MM.1S (cell line): ENCODE measurements at regions not wholly inside any gene's neighbourhood (a gene's known extent, or its start where the extent isn't known, plus 50 kb on each side); places are given as distances from the start of the nearest gene placed in this dataset.
"Not testable (repeated sequence)": the region's sequence is repeated elsewhere in the genome, so short reads cannot be mapped to it uniquely, and the experiment has no call there.

Experiments used
- DNase-seq: peaks from one replicate; pipeline ENCODE4 v3.0.0-alpha.2; 2015
- H2AFZ ChIP-seq: fragments of 300-600 bp; sonication (generic); 2 replicates; pipeline ENCODE4 v1.6.0; 2016; ENCODE audit warnings: antibody characterized with exemption, low read length
- H3F3A ChIP-seq: fragments of 300-600 bp; sonication (generic); 2 replicates; pipeline ENCODE4 v1.6.1; 2016; ENCODE audit warnings: mild to moderate bottlenecking, antibody characterized with exemption, low read length, moderate library complexity, mixed read lengths; ENCODE audit not compliant: insufficient read depth
- H3K27ac ChIP-seq: fragments of 300-600 bp; sonication (generic); 2 replicates; pipeline ENCODE4 v1.5.1; 2016; ENCODE audit warnings: mild to moderate bottlenecking, low read length
- H3K27me3 ChIP-seq: fragments of 300-600 bp; sonication (generic); replicated peaks from 2 replicates; pipeline ENCODE4 v1.6.0; 2016; ENCODE audit warnings: low read length; ENCODE audit not compliant: insufficient read depth
- H3K36me3 ChIP-seq: fragments of 300-600 bp; sonication (generic); replicated peaks from 2 replicates; pipeline ENCODE4 v1.6.1; 2016; ENCODE audit warnings: mild to moderate bottlenecking, low read length, mixed read lengths; ENCODE audit not compliant: insufficient read depth
- H3K4me1 ChIP-seq: fragments of 300-600 bp; sonication (generic); 2 replicates; pipeline ENCODE4 v1.6.1; 2016; ENCODE audit warnings: low read length, mixed read lengths
- H3K4me2 ChIP-seq: fragments of 300-600 bp; sonication (generic); 2 replicates; pipeline ENCODE4 v1.6.0; 2016; ENCODE audit warnings: low read depth, low read length
- H3K4me3 ChIP-seq: fragments of 300-600 bp; sonication (generic); 2 replicates; pipeline ENCODE4 v1.5.1; 2016; ENCODE audit warnings: low read length, mixed read lengths
- H3K79me2 ChIP-seq: fragments of 300-600 bp; sonication (generic); 2 replicates; pipeline ENCODE4 v1.6.1; 2016; ENCODE audit warnings: mixed run types, low read length, mixed read lengths
- H3K9ac ChIP-seq: fragments of 300-600 bp; sonication (generic); 2 replicates; pipeline ENCODE4 v1.6.1; 2016; ENCODE audit warnings: low read length, mixed read lengths
- H3K9me2 ChIP-seq: fragments of 300-600 bp; sonication (generic); replicated peaks from 2 replicates; pipeline ENCODE4 v1.6.1; 2016; ENCODE audit warnings: mild to moderate bottlenecking, low read length, mixed read lengths; ENCODE audit not compliant: insufficient read depth
- H3K9me3 ChIP-seq: fragments of 300-600 bp; sonication (generic); replicated peaks from 2 replicates; pipeline ENCODE4 v1.6.1; 2016; ENCODE audit warnings: mild to moderate bottlenecking, low read length, mixed read lengths; ENCODE audit not compliant: insufficient read depth
- H4K20me1 ChIP-seq: fragments of 300-600 bp; sonication (generic); 2 replicates; pipeline ENCODE4 v1.6.1; 2016; ENCODE audit warnings: mild to moderate bottlenecking, low read length, moderate library complexity, mixed read lengths; ENCODE audit not compliant: insufficient read depth
- CTCF ChIP-seq: fragments of 300-600 bp; sonication (generic); IDR thresholded peaks from 2 replicates; pipeline ENCODE4 v1.5.1; 2016; ENCODE audit warnings: antibody characterized with exemption, low read length, mixed read lengths
- EZH2 ChIP-seq: fragments of 300-600 bp; sonication (generic); optimal IDR thresholded peaks from 2 replicates; pipeline ENCODE3; 2017; ENCODE audit warnings: low read depth, mild to moderate bottlenecking, antibody characterized with exemption, low read length, mixed read lengths
- EZH2phosphoT487 ChIP-seq: fragments of 300-600 bp; sonication (generic); IDR thresholded peaks from 2 replicates; pipeline ENCODE4 v1.6.1; 2018; ENCODE audit warnings: antibody characterized with exemption, low read length

- Histone ChIP-seq H3K79me2 (no peaks in the 10 kb centered on the region), H3K4me3 (no peak overlapping the region)
- no peak for DNase-seq
Measured at GRCh38 chr12:114152890-114153289, 186.8 kb upstream of the RBM19 start.

GRCh38 chr12:114152066-114152465 is 185.9 kb upstream of the RBM19 start:
- DNase-seq = no peak
- no peak overlapping the region for H3K4me2 ChIP-seq
- H3K36me3 ChIP-seq = no peaks in the 10 kb centered on the region
- H3K9ac ChIP-seq = no peak overlapping the region
- no peaks in the 10 kb centered on the region for H3K27me3 ChIP-seq
- H4K20me1 ChIP-seq = no peaks in the 10 kb centered on the region
- H3K9me3 ChIP-seq = no peaks in the 10 kb centered on the region
- H3K27ac ChIP-seq = no peak overlapping the region
- no peaks in the 10 kb centered on the region for H3K79me2 ChIP-seq
- no peaks in the 10 kb centered on the region for H3K4me1 ChIP-seq
- TF ChIP-seq EZH2 = no peak
- no peak for TF ChIP-seq CTCF
- TF ChIP-seq EZH2phosphoT487 = no peak
- H2AFZ ChIP-seq = no peak overlapping the region
- H3F3A ChIP-seq = no peaks in the 10 kb centered on the region
- no peak overlapping the region for H3K4me3 ChIP-seq
- no peaks in the 10 kb centered on the region for H3K9me2 ChIP-seq

More at GRCh38 chr12:114152890-114153289, 186.8 kb upstream of the RBM19 start:
- H3K9me2 ChIP-seq = no peaks in the 10 kb centered on the region
- no peaks in the 10 kb centered on the region for H3K36me3 ChIP-seq
- no peak overlapping the region for H3K27ac ChIP-seq
- H2AFZ ChIP-seq = no peak overlapping the region
- H3K9ac ChIP-seq = no peak overlapping the region
- no peaks in the 10 kb centered on the region for H3K27me3 ChIP-seq
- no peaks in the 10 kb centered on the region for H3K4me1 ChIP-seq
- no peak for TF ChIP-seq CTCF
- no peak for TF ChIP-seq EZH2phosphoT487
- no peak for TF ChIP-seq EZH2
- no peak overlapping the region for H3K4me2 ChIP-seq
- H3K9me3 ChIP-seq = no peaks in the 10 kb centered on the region
- H3F3A ChIP-seq = no peaks in the 10 kb centered on the region
- H4K20me1 ChIP-seq = no peaks in the 10 kb centered on the region

GRCh38 chr12:114150584-114150983 is 184.5 kb upstream of the RBM19 start:
- H3K9me3 ChIP-seq, H3K4me3 ChIP-seq, H3K4me1 ChIP-seq, H3F3A ChIP-seq, H3K27ac ChIP-seq, DNase-seq, H3K79me2 ChIP-seq, H3K27me3 ChIP-seq, H3K9me2 ChIP-seq, H3K36me3 ChIP-seq, H2AFZ ChIP-seq, H4K20me1 ChIP-seq, H3K4me2 ChIP-seq, H3K9ac ChIP-seq: not testable (repeated sequence)

GRCh38 chr12:114141921-114142564 is 175.9 kb upstream of the RBM19 start:
- H3K4me2 ChIP-seq = no peak overlapping the region
- no peaks in the 10 kb centered on the region for H3F3A ChIP-seq
- no peak overlapping the region for H3K9ac ChIP-seq
- no peaks in the 10 kb centered on the region for H3K79me2 ChIP-seq
- no peak for DNase-seq
- TF ChIP-seq CTCF (no peak), EZH2phosphoT487 (no peak), EZH2 (no peak)
- no peak overlapping the region for H3K27ac ChIP-seq
- H3K4me1 ChIP-seq = no peaks in the 10 kb centered on the region
- H3K4me3 ChIP-seq = no peak overlapping the region
- no peak overlapping the region for H2AFZ ChIP-seq
- no peaks in the 10 kb centered on the region for H3K9me2 ChIP-seq
- no peaks in the 10 kb centered on the region for H4K20me1 ChIP-seq
- H3K27me3 ChIP-seq = no peaks in the 10 kb centered on the region
- no peaks in the 10 kb centered on the region for H3K36me3 ChIP-seq
- H3K9me3 ChIP-seq = no peaks in the 10 kb centered on the region
